Skeletal muscle satellite cell (primary cell): ENCODE measurements at regions not wholly inside any gene's neighbourhood (a gene's known extent, or its start where the extent isn't known, plus 50 kb on each side); places are given as distances from the start of the nearest gene placed in this dataset.
"Not testable (repeated sequence)": the region's sequence is repeated elsewhere in the genome, so short reads cannot be mapped to it uniquely, and the experiment has no call there.

ENCODE experiments used
- H3K27me3 ChIP-seq: 2 replicates; pipeline ENCODE4 v1.7.0; 2013; ENCODE audit warnings: low read length; ENCODE audit not compliant: control insufficient read depth, insufficient read depth
- H3K36me3 ChIP-seq: 2 replicates; pipeline ENCODE4 v1.7.0; 2013; ENCODE audit warnings: mild to moderate bottlenecking, control low read depth, low read length; ENCODE audit not compliant: insufficient read depth
- H3K4me1 ChIP-seq: 2 replicates; pipeline ENCODE4 v1.7.0; 2013; ENCODE audit warnings: low read length; ENCODE audit not compliant: control insufficient read depth, insufficient read depth
- H3K4me2 ChIP-seq: 2 replicates; pipeline ENCODE4 v1.7.0; 2013; ENCODE audit warnings: mild to moderate bottlenecking, low read length
- H3K4me3 ChIP-seq: 2 replicates; pipeline ENCODE4 v1.7.0; 2013; ENCODE audit warnings: low read length
- H3K9ac ChIP-seq: 2 replicates; pipeline ENCODE4 v1.7.0; 2013; ENCODE audit warnings: mild to moderate bottlenecking, low read depth, low read length, moderate library complexity
- H3K9me3 ChIP-seq: replicated peaks from 2 replicates; pipeline ENCODE4 v1.7.0; 2013; ENCODE audit warnings: mild to moderate bottlenecking, control low read depth, low read length

DNA sequence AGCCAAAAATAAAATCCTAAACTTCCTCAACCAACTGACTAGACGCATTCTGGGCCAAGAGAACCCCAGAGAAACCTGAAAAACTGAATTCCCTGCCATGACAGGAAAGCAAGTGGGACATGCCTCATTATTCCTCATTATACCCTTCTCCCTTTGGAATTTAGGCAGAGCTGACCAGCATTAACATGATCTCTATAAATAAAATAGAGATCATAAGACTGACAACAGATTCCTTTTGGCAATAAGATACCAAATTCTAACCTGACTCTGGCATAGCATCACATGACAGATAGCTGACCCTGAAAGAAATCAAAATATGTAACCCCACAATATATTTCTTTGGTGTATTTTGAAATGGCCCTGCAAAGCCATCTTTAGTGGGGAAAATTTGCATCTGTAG lies 277.8 kb upstream of the SLC14A2 start:
- H3K36me3 ChIP-seq: no peaks in the 10 kb centered on the region
- H3K4me2 ChIP-seq: no peak overlapping the region
- no peak overlapping the region for H3K4me3 ChIP-seq
- peaks cover 32% of the 10 kb centered on the region for H3K27me3 ChIP-seq
- H3K9ac ChIP-seq: no peak overlapping the region
- H3K4me1 ChIP-seq: no peaks in the 10 kb centered on the region
- no peaks in the 10 kb centered on the region for H3K9me3 ChIP-seq

DNA sequence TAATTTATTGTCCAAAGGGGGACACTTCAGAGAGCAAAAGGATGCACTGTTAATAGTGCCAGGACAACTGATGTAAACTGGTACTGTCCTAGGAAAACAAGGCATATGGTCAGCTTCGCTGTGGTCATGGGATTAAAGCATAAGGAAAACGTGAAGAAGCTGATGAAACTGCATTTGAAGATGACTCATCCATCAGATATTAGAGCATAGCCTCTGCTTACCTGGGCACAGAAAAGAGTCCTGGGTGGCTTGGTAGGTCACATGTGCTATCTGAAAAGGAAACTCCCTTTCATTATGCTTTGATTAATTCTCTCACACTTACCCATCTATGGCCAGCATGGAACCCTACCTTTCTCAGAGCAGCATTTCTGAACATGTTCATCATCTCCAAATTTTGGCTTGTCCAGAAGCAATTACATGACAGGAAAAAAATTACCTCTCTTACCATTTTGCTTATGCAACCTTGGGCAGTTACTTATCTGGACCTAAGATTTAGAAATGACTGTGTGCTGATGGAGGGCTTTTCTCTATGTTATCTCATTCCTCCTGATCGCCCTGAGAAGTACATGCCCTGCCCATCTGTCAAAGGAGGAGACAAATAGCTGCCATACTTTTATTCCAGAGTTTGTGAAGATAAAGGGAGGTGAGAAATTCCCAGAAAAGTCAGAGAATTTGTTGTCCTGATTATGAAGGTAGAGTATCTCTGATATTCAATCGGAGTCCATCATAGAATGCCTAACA lies 275.3 kb upstream of the SLC14A2 start:
- no peaks in the 10 kb centered on the region for H3K4me1 ChIP-seq
- no peaks in the 10 kb centered on the region for H3K36me3 ChIP-seq
- peaks cover 30% of the 10 kb centered on the region for H3K27me3 ChIP-seq
- no peak overlapping the region for H3K4me2 ChIP-seq
- H3K4me3 ChIP-seq: no peak overlapping the region
- H3K9me3 ChIP-seq: no peaks in the 10 kb centered on the region
- H3K9ac ChIP-seq: no peak overlapping the region

DNA sequence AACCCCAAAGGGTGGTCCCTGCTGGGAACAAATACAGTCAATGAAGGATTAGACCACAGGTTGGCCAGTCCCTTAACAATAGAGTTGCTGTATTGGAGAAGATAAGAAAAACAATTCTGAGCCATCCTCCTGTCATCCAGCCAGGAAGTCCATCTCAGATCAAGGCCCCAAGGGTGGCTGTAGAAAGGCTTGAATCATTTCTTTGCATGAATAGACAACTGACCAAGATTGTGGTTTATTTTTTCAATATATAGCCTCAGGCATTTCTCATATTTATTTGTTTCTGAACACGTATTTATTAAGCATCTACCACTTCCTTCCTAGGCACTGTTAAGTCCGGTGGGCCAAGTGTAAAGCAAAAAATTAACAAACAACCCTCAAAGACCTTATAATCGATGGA lies 274.4 kb upstream of the SLC14A2 start:
- no peaks in the 10 kb centered on the region for H3K36me3 ChIP-seq
- H3K4me1 ChIP-seq: no peaks in the 10 kb centered on the region
- no peak overlapping the region for H3K4me3 ChIP-seq
- peaks cover 26% of the 10 kb centered on the region for H3K27me3 ChIP-seq
- H3K9me3 ChIP-seq: no peaks in the 10 kb centered on the region
- H3K9ac ChIP-seq: no peak overlapping the region
- no peak overlapping the region for H3K4me2 ChIP-seq

DNA sequence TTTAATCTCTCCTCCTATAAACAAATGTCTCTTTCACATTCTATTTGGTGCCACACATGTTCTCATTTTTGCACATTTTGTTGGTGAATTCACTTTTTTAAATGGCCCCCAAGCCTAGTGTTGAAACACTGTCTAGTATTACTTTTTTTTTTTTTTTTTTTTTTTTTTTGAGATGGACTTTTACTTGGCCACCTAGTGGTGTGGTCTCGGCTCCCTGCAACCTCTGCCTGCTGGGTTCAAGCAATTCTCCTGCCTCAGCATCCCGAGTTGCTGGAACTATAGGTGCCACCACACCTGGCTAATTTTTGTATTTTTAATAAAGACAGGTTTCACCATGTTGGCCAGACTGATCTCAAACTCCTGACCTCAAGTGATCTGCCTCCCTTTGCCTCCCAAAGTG lies 273.8 kb upstream of the SLC14A2 start:
- no peaks in the 10 kb centered on the region for H3K4me1 ChIP-seq
- H3K36me3 ChIP-seq: no peaks in the 10 kb centered on the region
- no peak overlapping the region for H3K9ac ChIP-seq
- no peak overlapping the region for H3K4me2 ChIP-seq
- H3K9me3 ChIP-seq: no peaks in the 10 kb centered on the region
- H3K27me3 ChIP-seq: peaks cover 23% of the 10 kb centered on the region
- H3K4me3 ChIP-seq: no peak overlapping the region

DNA sequence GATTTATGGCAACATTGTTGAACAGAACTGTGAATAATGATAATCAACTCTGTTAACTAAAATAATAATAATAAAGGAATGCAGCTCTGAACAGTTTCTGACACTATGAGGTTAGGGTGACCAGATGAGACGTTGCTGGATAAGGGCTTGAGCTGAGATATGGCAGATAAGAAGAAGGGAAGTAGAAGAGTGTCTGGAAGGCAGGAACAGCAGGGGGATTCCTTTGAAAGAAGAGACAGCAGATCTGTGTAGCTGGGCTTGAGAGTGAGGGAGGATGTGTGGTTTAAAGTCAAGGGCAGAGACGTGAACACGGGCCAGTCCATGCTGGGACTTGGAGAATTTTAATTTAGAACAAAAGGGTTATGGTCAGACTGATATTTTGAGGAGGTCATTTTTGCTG lies 273.1 kb upstream of the SLC14A2 start:
- no peaks in the 10 kb centered on the region for H3K9me3 ChIP-seq
- H3K27me3 ChIP-seq: peaks cover 20% of the 10 kb centered on the region
- H3K9ac ChIP-seq: no peak overlapping the region
- no peak overlapping the region for H3K4me3 ChIP-seq
- no peaks in the 10 kb centered on the region for H3K36me3 ChIP-seq
- no peaks in the 10 kb centered on the region for H3K4me1 ChIP-seq
- H3K4me2 ChIP-seq: no peak overlapping the region

DNA sequence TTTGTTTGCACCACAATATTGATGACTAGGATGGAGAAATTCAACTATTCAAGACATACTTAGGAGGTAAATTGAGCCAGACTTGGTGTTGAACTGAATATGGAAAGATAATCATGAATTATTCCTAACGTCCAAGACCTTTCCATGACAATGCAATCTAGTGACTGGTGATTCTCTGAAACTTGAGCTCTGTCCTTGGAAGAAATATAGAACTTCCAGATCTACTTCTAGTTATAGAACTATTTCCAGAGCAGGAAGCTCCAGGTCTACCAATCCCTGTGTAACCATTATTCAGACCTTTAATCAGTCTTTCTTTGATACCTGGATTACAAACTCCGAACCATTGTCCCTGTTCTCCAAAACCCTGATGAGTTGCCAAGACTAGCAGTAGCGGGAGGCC lies 272.6 kb upstream of the SLC14A2 start:
- Histone ChIP-seq H3K9ac (no peak overlapping the region), H3K4me2 (no peak overlapping the region), H3K36me3 (no peaks in the 10 kb centered on the region), H3K27me3 (peaks cover 16% of the 10 kb centered on the region), H3K9me3 (no peaks in the 10 kb centered on the region), H3K4me1 (no peaks in the 10 kb centered on the region), H3K4me3 (no peak overlapping the region)

DNA sequence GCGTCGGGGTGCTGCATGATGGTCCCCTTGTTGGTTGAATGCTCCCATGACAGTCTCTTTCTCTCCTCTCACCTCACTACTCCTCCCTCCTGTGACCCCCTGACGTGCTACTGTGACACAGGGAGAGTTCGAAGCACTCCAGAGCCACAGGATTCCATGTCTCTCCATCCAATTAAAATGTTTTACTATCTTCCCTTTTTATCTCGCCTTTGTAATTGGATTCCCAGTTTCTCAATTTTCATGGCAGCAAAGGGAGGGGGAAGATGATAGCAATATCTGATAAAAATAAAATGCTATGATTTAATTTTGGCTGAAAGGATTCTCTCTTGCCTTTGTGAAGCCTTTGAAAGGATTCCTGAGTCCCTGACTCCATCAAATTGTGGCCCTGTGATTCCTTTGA lies 271.9 kb upstream of the SLC14A2 start:
- H3K9ac ChIP-seq: no peak overlapping the region
- peaks cover 13% of the 10 kb centered on the region for H3K27me3 ChIP-seq
- H3K36me3 ChIP-seq: no peaks in the 10 kb centered on the region
- H3K9me3 ChIP-seq: no peaks in the 10 kb centered on the region
- H3K4me3 ChIP-seq: no peak overlapping the region
- no peaks in the 10 kb centered on the region for H3K4me1 ChIP-seq
- H3K4me2 ChIP-seq: no peak overlapping the region

DNA sequence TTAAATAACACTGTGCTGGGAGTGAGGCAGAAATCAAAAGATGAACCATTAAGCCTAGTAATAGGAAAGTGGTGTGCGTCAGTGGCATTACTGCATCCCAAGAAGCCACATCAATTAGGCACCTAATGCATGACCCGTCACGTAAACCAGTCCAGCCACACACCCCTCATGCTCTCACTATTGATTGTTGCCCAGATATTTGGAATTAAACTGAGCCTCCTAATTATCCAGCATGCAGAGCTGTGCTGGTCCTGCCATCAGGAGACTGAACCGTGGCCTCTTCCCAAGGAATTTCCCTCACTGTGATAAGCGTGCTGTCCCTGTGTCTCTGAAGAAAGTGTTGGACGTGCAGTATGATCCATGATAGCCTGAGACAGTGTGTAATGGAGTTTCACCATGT lies 270.6 kb upstream of the SLC14A2 start:
- H3K4me1 ChIP-seq, H3K4me3 ChIP-seq, H3K4me2 ChIP-seq, H3K36me3 ChIP-seq, H3K9ac ChIP-seq, H3K9me3 ChIP-seq: not testable (repeated sequence)
- peaks cover 23% of the 10 kb centered on the region for H3K27me3 ChIP-seq

DNA sequence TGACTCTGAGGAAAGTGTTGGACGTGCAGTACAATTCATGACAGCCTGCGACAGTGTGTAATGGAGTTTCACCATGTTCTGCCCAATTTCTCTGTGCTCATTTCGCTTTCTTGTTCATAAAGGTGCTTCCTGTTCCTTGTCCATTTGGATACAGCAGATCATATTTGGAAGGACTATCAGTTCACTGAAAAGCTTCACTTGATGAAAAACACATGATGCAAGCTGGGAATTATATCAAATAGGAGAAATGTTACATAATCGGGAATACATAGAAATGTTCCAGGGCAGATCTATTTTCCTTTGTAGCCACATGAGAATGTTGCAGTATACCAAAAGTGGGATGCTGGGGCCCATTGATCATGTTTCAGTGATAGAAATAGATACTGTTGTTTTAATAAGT lies 266.3 kb upstream of the SLC14A2 start:
- Histone ChIP-seq H3K4me2 (no peak overlapping the region), H3K4me1 (no peaks in the 10 kb centered on the region), H3K36me3 (no peaks in the 10 kb centered on the region), H3K9me3 (no peaks in the 10 kb centered on the region), H3K4me3 (no peak overlapping the region), H3K27me3 (peaks cover 23% of the 10 kb centered on the region), H3K9ac (no peak overlapping the region)

DNA sequence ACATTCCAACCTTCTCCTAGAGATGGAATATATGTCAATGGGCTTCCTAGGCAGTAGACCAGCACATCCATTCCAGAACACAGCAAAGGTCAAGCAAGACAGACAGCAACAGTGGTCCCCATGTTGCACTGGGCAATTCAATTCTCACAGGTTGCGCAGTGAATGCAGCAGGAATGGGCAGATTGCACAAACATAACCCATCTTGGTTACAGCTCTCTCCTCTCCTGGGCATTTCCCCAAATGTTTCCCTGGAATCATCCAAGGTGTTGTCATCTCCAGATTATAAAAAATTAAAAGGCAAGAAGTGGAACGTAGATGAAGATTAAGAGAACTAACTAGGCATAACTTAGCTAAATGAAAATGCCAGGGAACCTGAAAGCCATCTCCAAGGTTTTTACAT lies 265.8 kb upstream of the SLC14A2 start:
- H3K9me3 ChIP-seq: no peaks in the 10 kb centered on the region
- no peak overlapping the region for H3K4me3 ChIP-seq
- H3K9ac ChIP-seq: no peak overlapping the region
- no peaks in the 10 kb centered on the region for H3K4me1 ChIP-seq
- no peaks in the 10 kb centered on the region for H3K36me3 ChIP-seq
- H3K27me3 ChIP-seq: peaks cover 21% of the 10 kb centered on the region
- H3K4me2 ChIP-seq: no peak overlapping the region

DNA sequence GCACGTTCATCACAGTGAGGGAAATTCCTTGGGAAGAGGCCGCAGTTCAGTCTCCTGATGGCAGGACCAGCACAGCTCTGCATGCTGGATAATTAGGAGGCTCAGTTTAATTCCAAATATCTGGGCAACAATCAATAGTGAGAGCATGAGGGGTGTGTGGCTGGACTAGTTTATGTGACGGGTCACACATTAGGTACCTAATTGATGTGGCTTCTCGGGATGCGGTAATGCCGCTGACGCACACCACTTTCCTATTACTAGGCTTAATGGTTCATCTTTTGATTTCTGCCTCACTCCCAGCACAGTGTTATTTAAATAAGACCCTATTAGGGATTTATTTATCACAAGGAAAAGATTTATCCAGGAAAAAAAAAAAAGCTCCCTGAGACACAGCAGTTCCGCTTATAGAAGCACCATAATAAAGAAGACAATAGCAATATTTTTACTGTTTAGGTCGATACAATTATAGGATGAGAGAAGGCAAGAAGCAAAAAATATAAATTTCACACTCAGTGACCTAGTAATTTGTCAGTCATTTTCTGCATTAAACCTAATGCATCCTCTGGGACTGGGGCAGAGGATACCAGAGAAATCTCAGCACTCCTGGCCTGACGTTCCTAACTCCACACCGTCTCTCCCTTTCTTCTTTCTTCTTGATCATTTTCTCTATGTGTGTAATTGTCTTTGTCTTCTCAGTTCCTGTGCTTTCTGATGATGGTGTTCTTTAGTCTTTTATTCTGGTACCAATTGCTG lies 264.7 kb upstream of the SLC14A2 start:
- H3K4me2 ChIP-seq: no peak overlapping the region
- H3K27me3 ChIP-seq: peaks cover 21% of the 10 kb centered on the region
- no peaks in the 10 kb centered on the region for H3K9me3 ChIP-seq
- no peak overlapping the region for H3K9ac ChIP-seq
- no peaks in the 10 kb centered on the region for H3K36me3 ChIP-seq
- no peak overlapping the region for H3K4me3 ChIP-seq
- H3K4me1 ChIP-seq: no peaks in the 10 kb centered on the region

DNA sequence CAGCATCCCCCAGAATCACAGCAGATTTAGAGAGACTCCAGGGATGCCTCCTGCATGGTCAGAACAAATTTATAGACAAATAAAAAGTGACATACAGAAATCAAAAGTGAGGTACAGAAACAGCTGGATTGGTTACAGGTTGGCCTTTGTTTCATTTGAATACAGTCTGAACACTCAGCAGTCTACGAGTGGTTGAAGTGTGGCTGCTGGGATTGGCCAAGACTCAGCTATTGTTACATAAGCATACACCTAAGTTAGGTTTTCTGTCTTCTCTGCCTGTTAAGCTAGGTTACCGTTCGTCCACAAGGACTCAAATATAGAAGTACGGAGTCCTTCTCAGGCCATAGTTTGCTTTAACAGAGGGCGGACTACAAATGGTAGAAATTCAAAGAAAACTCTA lies 262.4 kb upstream of the SLC14A2 start:
- no peaks in the 10 kb centered on the region for H3K36me3 ChIP-seq
- no peaks in the 10 kb centered on the region for H3K9me3 ChIP-seq
- no peak overlapping the region for H3K9ac ChIP-seq
- H3K4me1 ChIP-seq: no peaks in the 10 kb centered on the region
- H3K27me3 ChIP-seq: peaks cover 21% of the 10 kb centered on the region
- no peak overlapping the region for H3K4me2 ChIP-seq
- no peak overlapping the region for H3K4me3 ChIP-seq
